NCI-H2227 treated with DMSO at 0.1 percent for 48 hours (cell line): ENCODE measurements at regions not wholly inside any gene's neighbourhood (a gene's known extent, or its start where the extent isn't known, plus 50 kb on each side); places are given as distances from the start of the nearest gene placed in this dataset.

ENCODE experiments used
- DNase-seq: peaks from one replicate; lab custom pipeline; 2025; lab: John Stamatoyannopoulos, UW

DNA sequence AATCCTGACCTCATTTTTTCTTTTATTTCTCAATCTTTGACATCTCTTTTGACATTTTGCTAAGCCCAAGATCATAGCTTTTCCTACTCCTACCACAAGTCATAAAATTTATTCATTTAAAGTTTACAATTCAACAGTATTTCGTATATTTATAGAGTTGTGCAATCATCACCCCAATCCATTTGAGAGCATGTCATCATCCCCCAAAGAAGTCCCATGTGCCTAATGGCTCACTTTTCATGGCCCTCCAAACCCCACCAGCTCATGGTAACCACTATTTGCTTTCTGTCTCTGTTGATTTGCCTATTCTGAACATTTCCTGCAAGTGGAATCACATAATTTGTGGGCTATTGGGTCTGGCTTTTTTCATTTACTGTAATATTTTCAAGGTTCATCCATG, 52.5 kb upstream of the GLI3 start:
- DNase-seq: no peak
